Hypothalamus (tissue), 51 donors: ENCODE measurements at regions not wholly inside any gene's neighbourhood (a gene's known extent, or its start where the extent isn't known, plus 50 kb on each side); places are given as distances from the start of the nearest gene placed in this dataset.

Experiments used
- DNase-seq, 51 donors: peaks; one replicate each; lab custom pipeline; 2025; lab: John Stamatoyannopoulos, UW

- no peak for DNase-seq
Observed at GRCh38 chr7:28292834-28293526, 112.4 kb upstream of the JAZF1 start.

GRCh38 chr7:28293527-28293835 is 112.9 kb upstream of the JAZF1 start:
- DNase-seq: no peak

- DNase-seq: peak in 4 of 51 donors; percentile 1 to 14 (median 4)
Observed at GRCh38 chr7:28296571-28297483, 115.5 kb upstream of the CREB5 start.

- no peak for DNase-seq
Observed at GRCh38 chr7:28297801-28298459, 114.4 kb upstream of the CREB5 start.

- peak in 29 of 51 donors; percentile 0 to 62 (median 24) for DNase-seq
Observed at GRCh38 chr7:28298870-28299518, 113.3 kb upstream of the CREB5 start.

GRCh38 chr7:28299556-28299955 is 112.8 kb upstream of the CREB5 start:
- DNase-seq: no peak

- DNase-seq: no peak
Observed at GRCh38 chr7:28300488-28300887, 111.8 kb upstream of the CREB5 start.

GRCh38 chr7:28301148-28301641 is 111.1 kb upstream of the CREB5 start:
- DNase-seq: no peak

GRCh38 chr7:28304290-28304689 is 108.0 kb upstream of the CREB5 start:
- no peak for DNase-seq

GRCh38 chr7:28309704-28310459 is 102.4 kb upstream of the CREB5 start:
- no peak for DNase-seq

- DNase-seq: no peak
Observed at GRCh38 chr7:28310460-28310848, 101.9 kb upstream of the CREB5 start.

GRCh38 chr7:28311670-28312069 is 100.6 kb upstream of the CREB5 start:
- no peak for DNase-seq

GRCh38 chr7:28312948-28313347 is 99.4 kb upstream of the CREB5 start:
- DNase-seq: no peak

- no peak for DNase-seq
Observed at GRCh38 chr7:28314841-28315240, 97.5 kb upstream of the CREB5 start.

GRCh38 chr7:28315565-28316410 is 96.5 kb upstream of the CREB5 start:
- no peak for DNase-seq

GRCh38 chr7:28316489-28316888 is 95.8 kb upstream of the CREB5 start:
- DNase-seq: no peak

GRCh38 chr7:28318101-28318762 is 94.1 kb upstream of the CREB5 start:
- DNase-seq: no peak

GRCh38 chr7:28323833-28324232 is 88.5 kb upstream of the CREB5 start:
- no peak for DNase-seq

- DNase-seq: no peak
Observed at GRCh38 chr7:28328146-28328545, 84.2 kb upstream of the CREB5 start.
